HG03066 (cell line): ENCODE measurements at regions not wholly inside any gene's neighbourhood (a gene's known extent, or its start where the extent isn't known, plus 50 kb on each side); places are given as distances from the start of the nearest gene placed in this dataset.
"Not testable (repeated sequence)": the region's sequence is repeated elsewhere in the genome, so short reads cannot be mapped to it uniquely, and the experiment has no call there.

ENCODE experiments used
- ATAC-seq: cut with Tn5 transposase; IDR thresholded peaks from one replicate; pipeline ENCODE4 v1.9.1; 2021; ENCODE audit warnings: low read depth; ENCODE audit not compliant: unreplicated experiment

GRCh38 chr7:149930374-149931068 is 56.8 kb downstream of the ATP6V0E2 start:
- not testable (repeated sequence) for ATAC-seq

- not testable (repeated sequence) for ATAC-seq
Observed at GRCh38 chr7:149933776-149934175, 60.0 kb downstream of the ATP6V0E2 start.

DNA sequence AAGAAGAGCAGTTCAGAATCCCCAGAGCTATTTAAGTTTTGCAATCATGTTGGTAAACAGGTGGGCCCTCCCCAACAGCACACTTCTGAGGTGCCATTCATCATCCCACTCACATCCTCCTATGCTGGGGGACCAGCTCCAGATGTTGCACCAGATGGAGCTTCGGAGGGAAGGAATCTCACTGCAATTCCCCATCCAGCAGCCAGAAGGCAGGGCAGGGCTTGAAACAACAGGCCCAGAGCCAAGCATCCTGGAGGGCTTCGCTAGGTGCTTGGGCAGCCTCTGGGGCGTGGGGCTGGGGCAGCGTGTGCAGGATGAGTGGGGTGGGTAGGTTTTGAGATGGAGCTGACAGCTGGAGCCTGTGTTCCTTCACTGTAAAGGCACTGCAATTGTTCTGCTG is 73.6 kb downstream of the ATP6V0E2 start:
- ATAC-seq: not testable (repeated sequence)

GRCh38 chr7:149948444-149948843 is 74.7 kb downstream of the ATP6V0E2 start:
- not testable (repeated sequence) for ATAC-seq

GRCh38 chr7:149949863-149950577 is 76.3 kb downstream of the ATP6V0E2 start:
- not testable (repeated sequence) for ATAC-seq

- ATAC-seq: not testable (repeated sequence)
Observed at GRCh38 chr7:149950578-149950924, 76.8 kb downstream of the ATP6V0E2 start.

- ATAC-seq: not testable (repeated sequence)
Observed at GRCh38 chr7:149951579-149951978, 77.8 kb downstream of the ATP6V0E2 start.

DNA sequence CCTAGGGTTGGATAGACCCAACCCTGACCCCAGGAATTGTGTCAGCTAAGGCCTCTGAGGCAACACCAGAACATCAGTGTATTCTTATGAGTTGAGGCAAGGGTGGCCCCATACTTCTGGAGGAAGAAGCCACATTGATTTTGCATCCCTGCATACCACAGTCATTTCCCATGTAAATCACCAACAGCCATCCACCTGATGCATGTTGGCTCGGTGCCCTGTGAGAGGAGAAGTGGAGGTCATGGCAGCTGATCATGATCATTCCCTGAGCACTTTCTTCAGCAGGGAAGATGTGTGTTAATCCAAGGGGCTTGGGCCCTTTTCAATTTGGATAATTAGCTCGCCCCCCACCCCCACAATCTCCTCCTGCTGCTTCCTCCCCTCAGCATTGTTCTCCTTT is 85.1 kb downstream of the ATP6V0E2 start:
- not testable (repeated sequence) for ATAC-seq

DNA sequence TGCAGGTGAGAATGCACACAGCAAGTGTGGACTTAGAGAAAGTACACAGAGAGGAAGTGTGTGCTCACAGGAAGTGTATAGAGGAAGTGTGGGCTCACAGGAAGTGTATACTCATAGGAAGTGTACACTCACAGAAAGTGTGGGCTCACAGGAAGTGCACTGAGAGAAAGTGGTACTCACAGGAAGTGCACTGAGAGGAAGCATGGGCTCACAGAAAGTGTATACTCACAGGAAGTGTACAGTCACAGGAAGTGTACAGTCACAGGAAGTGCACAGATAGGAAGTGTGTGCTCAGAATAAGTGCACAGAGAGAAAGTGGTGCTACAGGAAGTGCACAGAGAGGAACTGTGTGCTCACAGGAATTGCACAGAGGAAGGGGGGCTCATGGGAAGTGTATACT is 87.1 kb downstream of the ATP6V0E2 start:
- not testable (repeated sequence) for ATAC-seq

DNA sequence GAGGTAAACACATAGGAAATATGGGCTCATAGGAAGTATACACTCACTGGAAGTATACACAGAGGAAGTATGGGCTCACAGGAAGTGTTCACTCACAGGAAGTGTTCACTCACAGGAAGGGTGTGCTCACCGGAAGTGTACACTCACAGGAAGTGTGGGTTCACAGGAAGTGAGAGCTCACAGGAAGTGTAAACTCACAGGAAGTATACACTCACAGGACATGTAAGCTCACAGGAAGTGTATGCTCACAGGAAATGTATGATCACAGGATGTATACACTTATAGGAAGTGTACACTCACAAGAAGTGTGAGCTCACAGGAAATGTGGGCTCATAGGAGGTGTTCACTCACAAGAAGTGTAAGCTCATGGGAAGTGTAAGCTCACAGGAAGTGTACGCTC is 88.1 kb downstream of the ATP6V0E2 start:
- not testable (repeated sequence) for ATAC-seq

DNA sequence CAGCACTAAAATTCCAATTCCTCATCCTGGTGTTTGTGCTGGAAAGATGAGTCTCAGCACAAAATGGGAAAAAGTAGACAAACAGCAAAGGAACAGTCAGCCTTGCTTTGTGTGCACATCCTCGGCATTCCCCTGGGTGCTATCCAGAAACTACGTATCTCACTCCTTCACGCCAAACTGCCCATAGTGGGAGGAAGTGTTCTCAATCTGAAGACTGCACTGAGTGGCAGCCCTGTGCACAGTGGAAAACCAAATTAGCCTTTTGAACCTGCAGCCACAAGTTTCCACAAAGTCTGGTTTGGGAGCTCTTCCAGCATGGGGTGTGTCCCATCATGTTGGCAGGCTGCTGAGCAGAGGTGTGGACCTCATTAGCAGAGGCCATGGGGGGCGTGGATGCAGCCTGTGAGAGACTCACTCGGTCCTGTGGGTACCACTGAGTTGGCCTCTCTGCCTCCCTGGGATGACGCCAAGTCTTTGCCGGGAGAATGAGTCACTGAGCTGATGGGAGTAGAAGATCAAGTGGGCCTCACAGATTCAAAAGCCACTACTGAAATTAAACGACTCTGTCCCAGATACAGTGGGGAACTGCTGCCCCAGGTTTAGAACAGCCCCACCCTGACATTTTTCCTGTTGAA is 89.0 kb downstream of the ATP6V0E2 start:
- not testable (repeated sequence) for ATAC-seq

DNA sequence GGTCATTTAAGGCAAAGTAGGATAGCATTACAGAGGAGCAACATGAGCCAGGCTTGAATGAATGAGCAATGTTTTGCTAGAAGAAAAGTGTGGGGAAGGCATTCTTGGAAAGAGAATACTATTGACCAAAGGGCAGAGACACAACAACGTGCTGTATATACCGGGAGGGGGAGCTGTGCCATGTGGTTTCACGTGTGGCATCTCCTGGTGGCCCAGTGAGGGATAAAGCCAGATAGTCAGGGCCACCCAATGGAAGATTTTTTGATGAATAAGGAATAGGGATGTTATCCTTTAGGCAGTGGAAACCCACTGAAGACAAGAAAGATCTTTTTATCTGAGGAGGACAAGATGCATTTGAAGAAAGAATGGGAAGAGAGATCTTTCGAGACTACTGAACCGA is 90.2 kb downstream of the ATP6V0E2 start:
- ATAC-seq: not testable (repeated sequence)

DNA sequence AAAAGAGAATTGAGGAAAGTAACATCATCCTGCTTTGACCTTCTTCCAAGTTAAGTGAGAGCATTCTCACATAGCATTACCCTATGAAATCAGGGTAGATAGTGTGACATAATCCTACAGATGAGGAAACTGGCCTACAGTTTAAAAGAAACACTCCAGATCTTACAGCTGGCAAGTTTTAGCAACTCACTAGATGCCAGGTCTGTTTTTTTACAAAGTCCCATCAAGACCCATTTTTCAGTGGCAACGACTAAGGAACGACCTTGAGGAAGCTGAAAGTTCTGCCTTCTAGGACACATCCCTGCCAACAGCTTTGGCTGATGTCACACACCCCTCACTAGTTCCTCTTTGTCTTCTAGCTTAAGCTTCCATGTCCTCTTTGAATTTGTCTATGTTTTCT is 92.7 kb downstream of the ATP6V0E2 start:
- ATAC-seq: not testable (repeated sequence)

- ATAC-seq: not testable (repeated sequence)
Observed at GRCh38 chr7:149972977-149973376, 99.2 kb downstream of the ATP6V0E2 start.

- not testable (repeated sequence) for ATAC-seq
Observed at GRCh38 chr7:149973681-149974080, 99.9 kb downstream of the ATP6V0E2 start.

- not testable (repeated sequence) for ATAC-seq
Observed at GRCh38 chr7:149975608-149976007, 101.8 kb downstream of the ATP6V0E2 start.

DNA sequence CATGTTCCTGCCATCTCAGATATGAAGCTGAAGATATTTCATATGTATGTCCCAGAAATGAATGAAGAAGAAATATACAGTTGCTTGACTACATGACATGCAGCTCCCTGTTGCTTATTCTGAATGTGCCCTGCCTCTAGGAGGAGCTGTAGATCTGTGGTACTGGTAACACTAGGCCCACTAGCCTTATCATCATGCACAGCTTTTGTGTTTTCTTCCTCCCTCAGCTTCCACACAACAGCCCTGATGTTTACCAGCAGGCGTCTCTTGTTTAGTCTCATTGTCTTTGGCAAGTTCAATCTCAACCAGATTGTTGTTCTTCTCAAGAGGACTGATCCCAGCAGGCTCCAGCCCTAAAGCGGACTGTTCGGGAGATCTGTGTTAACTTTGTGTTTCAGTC is 104.8 kb downstream of the ATP6V0E2 start:
- not testable (repeated sequence) for ATAC-seq

- not testable (repeated sequence) for ATAC-seq
Observed at GRCh38 chr7:149978944-149979343, 105.2 kb downstream of the ATP6V0E2 start.

DNA sequence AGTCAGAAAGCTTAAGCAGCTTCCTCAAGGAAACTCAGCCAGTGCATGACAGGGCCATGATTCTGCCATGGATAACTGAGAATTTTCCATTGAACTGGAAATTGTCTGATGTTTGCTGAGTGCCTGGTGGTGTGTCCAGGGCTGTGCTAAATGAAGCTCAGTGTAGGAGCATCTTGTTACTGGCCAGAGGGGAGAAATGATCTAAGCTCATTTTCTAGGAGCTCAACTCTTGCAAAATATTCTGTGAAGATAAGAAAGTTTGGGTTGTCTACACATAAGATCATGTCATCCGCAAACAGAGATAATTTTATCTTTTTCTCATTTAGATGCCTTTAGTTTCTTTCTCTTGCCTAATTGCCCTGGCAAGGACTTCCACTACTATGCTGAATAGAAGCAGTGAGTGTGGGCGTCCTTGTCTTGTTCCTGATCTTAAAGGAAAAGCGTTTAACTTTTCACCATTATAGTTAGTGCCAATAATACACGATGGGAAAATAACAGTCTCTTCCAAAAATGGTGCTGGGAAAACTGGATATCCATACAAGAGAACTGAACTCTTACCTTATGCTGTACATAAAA is 108.9 kb downstream of the ATP6V0E2 start:
- ATAC-seq: not testable (repeated sequence)

- ATAC-seq: not testable (repeated sequence)
Observed at GRCh38 chr7:149986866-149987265, 113.1 kb downstream of the ATP6V0E2 start.
